ENCODE measurements at regions not wholly inside any gene's neighbourhood (a gene's known extent, or its start where the extent isn't known, plus 50 kb on each side); places are given as distances from the start of the nearest gene placed in this dataset.
A peak's percentile ranks its signal among the peaks of the same experiment; 100 is the strongest.

DNA sequence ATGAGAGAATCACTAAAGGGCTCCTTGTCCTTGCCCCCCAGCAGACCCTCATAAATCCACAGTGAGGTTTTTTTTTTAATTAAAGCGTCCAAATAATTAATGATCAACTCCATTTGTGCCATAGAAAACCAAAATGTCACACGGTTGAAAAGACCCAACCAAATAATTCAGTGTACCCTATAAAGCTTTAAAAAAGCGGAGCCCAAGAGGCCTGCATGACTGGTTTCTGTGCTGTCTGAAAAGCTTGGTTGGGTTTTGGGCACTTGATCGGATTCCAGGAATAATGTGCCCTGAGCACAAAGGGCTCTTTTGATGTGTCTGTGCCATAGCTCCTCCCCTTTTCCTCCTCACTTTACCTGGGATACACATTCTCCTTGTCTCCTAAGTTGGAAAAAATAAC lies 523.2 kb downstream of the TNS1 start:
- no peak for DNase-seq (ENCODE audit: low spot score)

DNA sequence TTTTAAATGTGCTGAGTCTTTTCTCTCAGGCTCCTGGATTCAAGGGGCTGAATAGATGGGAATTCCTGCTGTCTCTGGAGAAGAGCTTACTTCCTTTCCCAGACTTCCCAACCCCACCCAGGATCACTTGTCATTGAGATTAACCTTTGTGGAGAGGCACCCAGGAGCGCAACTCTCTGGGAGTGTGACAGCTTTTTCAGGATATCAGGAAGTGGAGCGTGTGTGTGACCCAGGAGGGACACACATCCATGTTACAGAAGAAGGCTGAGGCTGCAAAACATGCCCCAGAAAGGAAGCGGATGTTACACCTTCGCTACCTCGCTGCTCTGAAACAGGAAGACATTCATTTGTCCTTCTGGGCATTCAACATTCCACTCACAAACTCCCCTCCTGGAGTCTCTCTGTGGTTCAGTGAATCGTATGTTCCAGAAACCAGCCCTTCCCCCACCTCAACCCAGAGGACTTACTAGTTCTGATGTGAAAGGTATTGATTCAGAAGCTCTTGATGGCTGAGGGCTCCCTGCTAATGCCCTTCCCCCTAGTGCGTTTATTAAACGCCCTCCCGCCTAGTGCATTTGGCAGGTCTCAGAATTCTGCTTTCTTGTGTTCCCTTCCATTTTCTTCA lies 523.9 kb downstream of the TNS1 start:
- no peak for DNase-seq (ENCODE audit: low spot score)

DNA sequence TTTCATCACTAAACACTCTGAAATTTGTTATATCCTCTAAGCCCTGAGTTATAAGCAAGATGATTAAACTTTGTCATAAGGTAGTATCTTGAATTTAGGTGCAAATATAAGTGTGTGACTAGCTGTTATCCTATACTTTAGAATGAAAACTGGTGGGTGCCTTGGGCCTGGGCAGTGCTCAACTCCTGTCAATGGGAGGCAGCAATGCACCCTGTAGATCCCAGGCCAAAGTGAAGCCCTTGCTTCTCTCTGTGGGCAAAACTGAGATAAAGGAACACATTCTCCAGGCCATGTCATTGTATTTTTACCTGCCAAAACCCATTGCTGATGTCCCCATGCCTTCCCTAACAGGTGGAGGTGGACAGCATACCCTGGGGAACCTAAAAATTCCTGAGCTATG lies 525.2 kb downstream of the TNS1 start:
- DNase-seq (ENCODE audit: low spot score) = no peak

DNA sequence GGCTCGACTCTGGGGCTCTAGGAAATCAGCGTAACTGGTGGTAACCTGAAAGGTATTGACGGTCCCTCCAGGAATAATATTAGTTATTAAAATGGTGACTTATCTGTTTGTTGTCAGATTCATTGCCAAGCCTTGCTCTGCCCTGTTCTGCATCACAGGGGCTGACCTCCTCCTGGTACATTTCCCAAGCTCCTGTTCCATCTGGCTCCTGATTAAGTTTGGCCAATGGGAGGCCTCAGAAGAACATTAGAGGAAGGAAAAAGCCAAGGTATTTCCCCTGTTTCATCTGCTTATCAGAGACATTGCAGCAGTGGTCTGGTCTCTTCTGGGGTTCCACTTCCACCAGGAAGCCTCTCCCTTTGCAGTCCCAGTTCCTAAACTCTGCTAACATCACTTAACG lies 527.0 kb downstream of the TNS1 start:
- DNase-seq (ENCODE audit: low spot score) = no peak

DNA sequence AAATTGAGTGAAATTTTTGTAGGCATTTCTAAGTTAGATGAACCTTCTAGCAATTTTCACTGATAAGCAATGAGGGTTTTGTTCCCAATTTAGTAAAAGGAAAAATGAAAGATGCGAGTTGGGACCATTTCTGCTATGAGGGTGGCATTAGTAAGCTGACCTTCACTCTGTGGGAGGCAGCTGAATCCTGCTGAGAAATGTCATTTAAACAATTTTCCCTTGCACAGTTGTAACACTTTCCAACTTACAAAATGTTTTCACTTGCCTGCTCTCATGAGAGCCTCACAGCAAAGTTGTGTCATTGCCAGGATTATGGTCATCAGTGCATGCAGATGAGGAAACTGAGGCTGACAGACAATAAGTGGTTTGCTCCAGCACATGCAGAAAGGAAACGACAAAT lies 527.7 kb downstream of the TNS1 start:
- DNase-seq (ENCODE audit: low spot score) = no peak

DNA sequence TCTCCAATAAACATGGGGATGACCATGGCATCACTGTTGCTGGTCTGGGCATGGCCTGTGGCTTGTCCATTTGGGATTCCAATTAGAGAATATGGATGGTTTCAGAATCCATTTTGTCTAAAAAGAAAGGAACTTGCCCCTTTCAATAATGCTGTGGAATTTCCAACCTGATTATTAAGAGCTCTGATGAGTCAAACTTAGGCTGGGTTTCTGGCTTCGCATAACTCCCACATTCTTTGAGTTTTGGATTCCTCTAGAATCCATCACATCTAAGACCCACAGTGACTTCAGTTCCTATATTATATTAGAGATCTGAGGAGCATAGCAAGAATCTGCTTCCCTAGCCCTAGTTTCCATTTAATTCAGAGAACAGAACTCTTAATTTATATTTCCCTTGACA lies 531.5 kb downstream of the TNS1 start:
- DNase-seq (ENCODE audit: low spot score) = no peak

DNA sequence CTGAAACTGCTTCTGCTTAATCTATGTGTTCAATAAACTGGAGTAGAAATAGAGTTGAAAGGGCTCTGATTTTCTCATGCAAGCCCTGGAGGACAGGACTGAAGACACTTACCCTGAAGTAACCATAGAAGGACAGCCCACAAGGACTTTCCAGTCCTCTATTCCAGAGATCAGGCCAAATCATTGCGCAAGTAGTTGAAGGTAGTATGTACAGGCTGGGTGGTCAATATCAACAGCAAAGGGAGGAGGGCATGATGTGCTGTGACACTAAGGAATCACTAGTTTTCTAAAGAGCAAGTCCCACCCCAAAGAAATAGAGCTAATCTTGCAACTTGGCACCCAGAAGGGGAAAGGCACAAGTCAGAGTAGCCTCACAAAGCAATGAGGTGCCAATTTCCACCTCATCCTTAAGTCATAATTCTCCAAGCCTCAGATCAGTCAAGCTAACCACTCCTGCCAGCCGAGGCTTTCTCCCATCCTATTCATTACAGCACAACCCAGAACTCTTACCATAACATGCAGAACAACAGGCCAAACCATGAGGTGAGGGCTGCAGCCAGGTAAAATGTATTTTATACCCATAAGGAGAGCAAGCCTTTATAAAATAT lies 533.5 kb downstream of the TNS1 start:
- DNase-seq (ENCODE audit: low spot score) = no peak

DNA sequence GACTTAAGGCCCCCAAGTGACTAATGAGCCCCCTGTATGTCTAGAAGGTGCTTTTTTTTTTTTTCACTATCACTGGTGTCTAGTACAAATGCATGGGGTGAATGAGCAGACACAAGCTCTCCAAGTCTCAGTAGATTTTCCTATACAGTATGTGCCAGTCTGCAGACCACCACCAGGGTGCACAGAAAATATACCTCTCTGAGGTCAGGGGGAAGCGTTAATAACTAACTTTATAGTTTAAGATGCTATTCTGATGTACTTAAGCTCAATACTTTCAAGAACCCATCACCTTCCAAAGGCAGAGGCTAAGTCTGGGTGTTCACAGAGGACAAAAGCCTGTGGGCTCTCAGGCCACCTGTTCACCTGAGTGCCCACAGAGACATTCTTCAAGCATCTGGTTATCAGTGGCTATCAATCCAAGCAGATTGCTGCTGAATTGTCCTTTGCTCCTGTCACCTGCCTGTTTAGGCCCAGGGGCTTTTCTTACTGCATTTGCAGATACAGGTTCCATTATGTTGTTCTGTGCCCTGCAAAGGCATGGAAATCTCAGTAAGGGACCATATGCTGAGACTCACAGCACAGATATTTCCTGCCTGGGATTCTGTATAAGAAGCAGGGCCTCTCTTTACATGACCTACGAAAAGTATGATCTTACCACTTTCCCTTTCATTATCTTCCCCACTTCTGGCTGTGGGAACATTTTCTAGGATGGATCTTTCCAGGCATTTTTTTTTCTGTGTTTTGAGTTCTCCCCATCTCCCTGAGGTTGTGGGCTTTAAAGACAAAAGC lies 534.6 kb downstream of the TNS1 start:
- no peak for DNase-seq (ENCODE audit: low spot score)

DNA sequence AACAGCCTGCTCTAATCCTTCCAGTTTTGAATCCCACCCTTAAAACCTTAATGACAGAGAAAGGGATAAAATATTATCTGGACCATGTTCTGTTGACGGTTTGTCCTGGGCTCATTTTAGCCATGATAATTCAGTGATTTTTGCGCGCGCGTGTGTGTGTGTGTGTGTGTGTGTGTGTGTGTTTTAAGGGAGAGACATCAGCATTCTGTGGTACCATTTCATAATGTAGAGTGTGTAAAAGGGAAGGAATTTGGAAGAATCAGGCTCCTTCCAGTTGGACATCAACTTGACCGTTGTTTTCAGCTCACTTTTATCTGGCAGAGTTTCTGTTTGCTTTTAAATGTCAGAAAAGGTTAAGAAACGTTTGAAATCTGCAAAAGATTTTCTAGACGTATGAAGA lies 535.5 kb downstream of the TNS1 start:
- DNase-seq (ENCODE audit: low spot score) = no peak

DNA sequence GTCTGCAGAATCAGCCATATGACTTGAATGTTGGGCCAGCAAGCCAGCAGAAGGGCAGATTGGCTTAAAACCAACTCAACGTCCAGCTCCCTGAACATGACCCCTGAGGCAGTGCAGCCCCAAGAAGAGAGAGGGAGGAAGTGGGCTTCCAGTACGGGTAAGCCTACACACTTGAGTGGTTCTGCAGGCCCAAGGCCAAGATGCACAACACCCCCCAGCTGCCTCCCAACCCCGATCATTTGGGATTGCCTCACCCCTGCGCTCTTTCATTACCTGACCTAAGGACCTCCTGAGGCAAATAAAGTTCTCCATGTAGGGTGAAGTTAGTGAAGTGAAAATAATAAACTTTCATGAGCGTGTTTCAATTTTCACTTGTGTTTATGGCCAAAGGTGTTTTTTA lies 536.0 kb downstream of the TNS1 start:
- DNase-seq (ENCODE audit: low spot score) = no peak

DNA sequence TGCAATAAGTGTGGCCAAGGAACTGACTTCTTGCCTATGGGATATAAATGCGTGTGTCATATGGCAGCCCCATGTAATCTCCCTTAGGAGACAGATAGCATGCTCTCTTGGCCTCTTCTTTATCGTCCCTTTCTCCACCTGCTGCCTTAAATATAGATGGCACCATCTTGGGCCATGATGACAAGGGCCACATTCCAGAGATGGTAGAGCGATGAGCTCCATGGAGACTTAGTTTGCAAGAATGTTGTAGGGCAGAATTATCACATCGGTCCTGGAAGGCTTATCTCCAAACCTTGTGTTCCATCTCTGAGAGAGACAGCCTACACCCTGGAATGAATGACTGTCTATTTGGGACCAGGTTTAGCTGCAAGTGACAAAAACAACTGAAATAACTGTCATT lies 536.7 kb downstream of the TNS1 start:
- no peak for DNase-seq (ENCODE audit: low spot score)

DNA sequence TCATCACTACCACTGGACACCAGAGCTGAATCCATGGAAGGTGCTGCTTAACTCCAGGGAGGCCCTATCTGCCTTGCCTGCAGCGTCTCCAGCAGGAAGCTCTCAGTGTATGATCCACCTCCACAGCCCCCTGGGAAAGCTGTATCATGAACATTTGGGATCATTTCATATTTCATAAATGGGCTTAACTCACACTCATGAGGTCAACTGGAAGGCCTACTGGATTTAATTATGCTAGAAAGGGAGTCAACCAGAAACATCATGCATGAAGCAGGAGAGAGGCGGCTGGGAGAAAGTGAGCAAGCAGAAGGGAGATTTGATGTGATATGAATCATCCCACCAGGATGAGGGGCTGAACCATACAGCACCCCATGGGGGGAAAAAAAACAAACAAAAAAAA lies 537.7 kb downstream of the TNS1 start:
- no peak for DNase-seq (ENCODE audit: low spot score)

DNA sequence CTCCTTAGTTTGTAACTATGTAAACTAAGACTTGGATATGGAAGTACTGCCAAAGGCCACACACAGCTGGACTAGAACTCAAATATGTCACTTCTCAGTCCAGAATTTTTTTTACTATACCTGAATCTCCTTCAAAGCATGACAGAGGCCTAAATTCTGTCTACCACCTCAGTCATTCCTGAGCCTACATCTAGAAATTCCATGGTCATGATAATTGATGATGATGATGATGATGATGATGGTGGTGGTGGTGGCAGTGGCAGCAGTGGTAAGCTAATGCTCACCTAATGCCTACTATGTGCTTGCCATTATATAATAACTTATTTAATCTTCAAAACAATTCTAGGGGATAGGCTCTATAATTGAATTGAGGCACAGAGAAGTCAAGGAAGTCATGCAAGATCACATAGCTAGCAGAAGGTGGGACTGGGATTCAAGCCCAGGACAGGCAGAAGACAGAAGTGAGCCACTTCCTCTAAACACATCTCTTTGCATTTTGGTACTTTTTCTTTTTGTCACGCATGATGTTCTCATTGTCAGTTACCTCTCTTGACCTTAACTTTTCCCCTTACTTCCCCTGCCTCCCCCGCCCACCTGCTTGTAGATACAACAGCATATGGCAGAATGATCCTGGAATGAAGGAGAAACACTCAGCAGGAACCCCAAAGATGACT lies 539.3 kb downstream of the TNS1 start:
- no peak for DNase-seq (ENCODE audit: low spot score)

DNA sequence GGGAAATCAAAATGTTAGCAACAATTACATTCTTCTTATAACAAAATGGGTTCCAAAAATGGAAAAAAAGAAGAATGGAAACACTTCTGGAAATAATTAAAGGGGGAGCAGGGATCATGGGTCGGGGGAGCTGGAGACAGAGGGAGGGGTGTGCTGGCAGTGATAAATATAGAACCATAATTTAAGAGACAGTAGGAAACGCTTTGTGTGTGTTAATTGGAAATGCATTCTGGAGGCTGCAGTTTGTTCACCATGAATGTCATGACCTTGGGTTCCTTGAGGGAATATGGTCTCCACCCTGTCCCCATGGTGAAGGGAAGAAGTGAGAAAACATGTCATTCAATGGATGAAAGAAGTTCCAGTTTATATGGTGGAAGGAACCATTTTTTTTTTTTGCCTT lies 540.7 kb downstream of the TNS1 start:
- no peak for DNase-seq (ENCODE audit: low spot score)

DNA sequence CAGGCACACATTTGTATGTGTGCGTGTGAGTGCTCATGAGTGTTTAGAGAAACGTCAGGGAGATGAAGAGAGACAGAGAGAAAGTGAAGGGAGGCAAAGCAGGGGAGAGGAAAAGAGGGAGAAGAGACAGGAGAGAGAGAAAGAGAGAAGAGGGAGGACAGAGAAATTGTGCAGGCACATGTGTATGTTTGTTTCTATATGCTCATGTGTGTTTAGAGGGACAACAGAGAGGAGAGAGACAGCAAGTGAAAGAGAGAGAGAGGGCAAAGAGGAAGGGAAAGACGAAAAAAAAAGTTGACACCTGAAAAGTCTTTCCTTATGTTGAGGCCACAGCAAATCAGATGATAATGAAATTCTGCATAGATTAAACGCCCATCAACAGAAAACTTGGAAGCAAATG lies 541.1 kb downstream of the TNS1 start:
- no peak for DNase-seq (ENCODE audit: low spot score)

DNA sequence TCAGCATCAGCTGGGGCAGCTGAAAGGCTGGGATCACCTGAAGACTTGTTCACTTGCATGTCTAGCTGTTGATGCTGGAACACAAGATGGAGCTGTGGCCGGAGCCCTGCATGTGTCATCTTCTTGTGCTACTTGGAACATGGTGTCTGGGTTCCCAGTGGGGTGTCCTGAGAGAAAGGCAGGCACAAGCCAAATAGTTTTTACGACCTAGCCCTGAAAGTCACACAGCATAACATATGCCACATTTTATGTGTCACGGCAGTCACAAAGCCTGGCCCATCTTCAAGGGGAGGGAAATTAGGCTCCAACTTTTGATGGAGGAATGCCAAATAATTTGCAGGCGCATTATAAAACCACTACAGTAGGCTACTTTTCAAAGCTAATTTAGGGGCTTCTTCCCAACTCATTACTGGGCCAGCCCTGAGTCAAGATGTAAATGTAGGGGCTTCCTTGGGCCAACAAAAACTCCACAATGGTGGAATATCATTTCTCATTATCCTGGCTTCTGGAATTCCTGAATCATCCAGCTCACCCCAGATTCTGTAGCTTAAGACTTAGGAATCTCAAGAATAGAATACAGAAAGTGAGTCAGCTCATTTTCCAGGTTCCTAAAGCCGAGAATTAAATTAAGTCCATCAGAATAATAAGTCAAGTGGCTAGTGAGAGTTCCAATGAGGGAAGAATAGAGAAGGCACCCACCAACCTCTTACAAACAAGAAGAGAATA lies 543.0 kb downstream of the TNS1 start:
- DNase-seq (ENCODE audit: low spot score) = no peak

DNA sequence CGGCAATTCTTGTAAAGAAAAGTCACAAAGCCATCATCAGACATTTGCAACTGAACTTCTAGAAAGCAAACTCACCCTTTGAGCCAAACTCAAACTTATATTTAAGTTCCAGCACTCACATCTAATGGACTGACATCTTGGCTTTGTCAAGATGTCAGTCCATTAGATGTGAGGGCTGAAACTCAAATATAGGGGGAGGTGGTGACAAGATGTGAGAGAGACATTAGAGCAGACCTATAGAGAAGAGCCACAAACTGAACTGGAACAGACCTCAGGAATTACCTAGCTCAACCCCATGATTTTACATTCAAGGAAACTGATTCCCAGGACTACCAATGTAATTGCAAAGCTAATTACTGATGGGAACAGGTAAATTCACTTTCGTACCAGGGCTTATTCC lies 543.8 kb downstream of the TNS1 start:
- DNase-seq (ENCODE audit: low spot score) = no peak

DNA sequence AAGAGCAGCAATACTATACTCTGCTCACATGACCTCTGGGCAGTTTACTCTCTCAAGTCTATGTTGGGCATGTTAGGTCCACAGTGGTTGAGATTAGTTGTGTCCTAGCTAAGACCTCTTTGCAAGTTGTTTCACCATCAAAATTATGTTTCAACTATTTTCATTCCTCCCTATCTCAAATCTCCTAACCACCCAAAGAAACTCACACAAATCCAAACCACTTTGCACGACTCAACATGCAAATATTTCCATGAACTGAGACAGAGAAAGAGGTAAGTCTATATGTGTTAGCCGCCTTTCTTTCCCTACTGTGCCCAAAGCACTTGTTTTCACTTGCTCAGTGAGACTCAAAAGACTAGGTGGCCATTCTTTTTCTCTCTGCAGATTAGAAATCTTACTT lies 546.8 kb downstream of the TNS1 start:
- DNase-seq (ENCODE audit: low spot score) = no peak

DNA sequence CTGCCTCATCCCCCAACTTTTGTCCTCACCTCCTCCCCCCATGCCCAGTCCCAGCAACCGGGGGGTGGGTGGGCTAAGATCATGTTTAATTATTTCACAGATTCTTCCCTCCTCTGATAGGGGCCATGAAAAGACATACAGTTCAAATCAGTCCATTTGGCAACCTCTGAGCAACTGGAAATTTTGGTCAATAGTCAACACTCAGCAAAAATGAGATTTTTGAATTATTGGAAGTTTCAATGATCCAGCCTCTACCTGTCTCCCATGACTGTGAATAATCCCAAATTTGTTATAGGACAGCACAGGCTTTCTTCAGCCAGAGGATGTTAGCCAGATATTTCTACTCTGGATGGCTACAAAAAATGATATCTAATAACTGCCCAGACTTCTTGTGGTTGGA lies 549.9 kb downstream of the TNS1 start:
- no peak for DNase-seq (ENCODE audit: low spot score)

DNA sequence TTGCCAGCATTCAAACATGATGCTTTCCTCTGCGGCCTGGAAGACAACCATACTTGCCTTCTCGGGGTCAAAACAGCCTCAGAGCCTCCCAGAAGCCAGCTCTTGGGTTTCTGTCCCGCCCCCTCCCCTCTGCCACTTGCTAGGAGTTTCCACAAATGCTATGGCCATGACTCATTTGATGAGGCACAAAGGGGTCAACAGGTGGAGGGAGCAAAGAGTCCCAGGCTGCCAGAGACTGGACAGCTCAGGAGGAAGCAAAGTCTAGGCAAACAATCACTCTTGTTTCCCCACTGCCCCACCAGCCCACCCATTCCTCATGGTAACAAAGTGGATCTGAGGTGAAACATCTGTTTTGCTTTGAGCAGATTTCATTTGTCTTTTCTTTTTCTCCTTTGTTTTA lies 551.1 kb downstream of the TNS1 start:
- peak; percentile 60 for DNase-seq (ENCODE audit: low spot score)

DNA sequence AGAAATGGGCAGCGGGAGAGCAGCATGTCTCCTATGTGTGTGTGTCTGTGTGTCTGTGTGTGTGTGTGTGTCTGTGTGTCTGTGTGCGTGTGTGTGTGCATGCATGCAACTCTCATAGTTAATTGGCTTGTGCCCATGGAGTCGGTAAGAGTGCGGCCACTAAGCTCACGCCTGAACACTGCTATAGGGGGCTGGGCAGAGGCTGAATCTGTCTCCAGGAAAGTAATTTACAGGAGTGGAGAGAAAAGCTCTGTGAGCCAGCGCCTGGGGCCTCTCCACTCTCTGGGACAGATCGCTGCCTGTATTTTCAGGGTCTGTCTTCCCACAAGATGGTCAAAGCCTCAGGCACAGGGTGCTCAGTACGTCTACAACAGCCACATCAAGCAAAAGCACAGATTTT lies 553.4 kb downstream of the TNS1 start:
- no peak for DNase-seq (ENCODE audit: low spot score)

DNA sequence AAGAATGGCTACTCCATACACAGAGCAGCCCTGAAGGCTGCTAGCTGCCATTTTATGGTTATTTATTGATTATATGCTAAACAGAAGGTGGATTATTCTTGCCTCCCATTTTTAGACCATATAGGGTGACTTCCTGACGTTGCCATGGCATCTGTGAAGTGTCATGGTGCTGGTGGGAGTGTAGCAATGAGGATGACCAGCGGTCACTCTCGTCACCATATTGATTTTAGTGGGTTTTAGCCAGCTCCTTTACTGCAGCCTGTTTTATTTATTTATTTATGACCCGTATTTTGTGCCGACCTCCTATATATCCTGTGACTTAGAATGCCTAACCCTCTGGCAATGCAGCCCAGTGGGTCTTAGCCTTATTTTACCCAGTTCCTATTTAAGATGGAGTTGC lies 553.9 kb downstream of the TNS1 start:
- DNase-seq (ENCODE audit: low spot score) = no peak

Data from HT-29 (cell line).